Uterus (tissue), 2 donors: ENCODE measurements at regions not wholly inside any gene's neighbourhood (a gene's known extent, or its start where the extent isn't known, plus 50 kb on each side); places are given as distances from the start of the nearest gene placed in this dataset.

Experiments used
- CTCF ChIP-seq, 4 experiments: fragments of 200-600 bp in 2 of 4; fragments of 450-650 bp in 2 of 4; sonication (generic) in 2 of 4; IDR thresholded peaks; one replicate each; pipeline ENCODE4 v1.5.1; 2016 to 2019; ENCODE audit warnings: antibody characterized with exemption in 4 of 4, mild to moderate bottlenecking in 2 of 4, moderate library complexity in 1 of 4
- POLR2A ChIP-seq, 2 donors: fragments of 450-650 bp; IDR thresholded peaks; one replicate each; pipeline ENCODE4 v1.6.1; 2016; ENCODE audit warnings: antibody characterized with exemption in 2 of 2, mild to moderate bottlenecking in 1 of 2, moderate library complexity in 1 of 2

- no peak for TF ChIP-seq CTCF (IDR thresholded peaks at IDR 0.05)
- no peak for TF ChIP-seq POLR2A (IDR thresholded peaks at IDR 0.05)
Measured at GRCh38 chr10:125344573-125345171, 184.3 kb upstream of the CTBP2 start.
